ENCODE measurements at regions not wholly inside any gene's neighbourhood (a gene's known extent, or its start where the extent isn't known, plus 50 kb on each side); places are given as distances from the start of the nearest gene placed in this dataset.

GRCh38 chr10:123449234-123449962, 216.8 kb upstream of the GPR26 start:
- H3K4me3 ChIP-seq (ENCODE audit: low read length, poor library complexity, severe bottlenecking), result no peak overlapping the region
- no peak overlapping the region for H3K9ac ChIP-seq (ENCODE audit: low read depth, low read length, poor library complexity, severe bottlenecking)
- H3K4me2 ChIP-seq (ENCODE audit: low read depth, low read length, poor library complexity, severe bottlenecking), result no peak overlapping the region
- no peaks in the 10 kb centered on the region; the same call in 1 of the 2 replicates for H3K9me3 ChIP-seq (ENCODE audit: insufficient read depth, low read depth, low read length)
- H2AFZ ChIP-seq (ENCODE audit: low read length), result no peak overlapping the region
- H3K79me2 ChIP-seq (ENCODE audit: insufficient read depth, low read length), result no peaks in the 10 kb centered on the region
- no peaks in the 10 kb centered on the region for H3K36me3 ChIP-seq (ENCODE audit: insufficient read depth, low read length)
- no peaks in the 10 kb centered on the region for H3K4me1 ChIP-seq (ENCODE audit: insufficient read depth, low read length, poor library complexity, severe bottlenecking)
- H3F3A ChIP-seq (ENCODE audit: low read depth), result no peaks in the 10 kb centered on the region
- H3K9me2 ChIP-seq (replicated peaks; ENCODE audit: low read depth, low read length), result no peaks in the 10 kb centered on the region
- H3K27me3 ChIP-seq (ENCODE audit: insufficient read depth, low read length, poor library complexity, severe bottlenecking), result no peaks in the 10 kb centered on the region
- TF ChIP-seq EZH2phosphoT487 (IDR thresholded peaks at IDR 0.05; ENCODE audit: borderline replicate concordance) (no peak), CTCF (conservative IDR thresholded peaks at IDR 0.05; ENCODE audit: low read length) (no peak)
- no peaks in the 10 kb centered on the region for H4K20me1 ChIP-seq (ENCODE audit: insufficient read depth, low read length, poor library complexity, severe bottlenecking)

- H3K4me2 ChIP-seq (ENCODE audit: low read depth, low read length, poor library complexity, severe bottlenecking), result no peak overlapping the region
- no peak for TF ChIP-seq CTCF (conservative IDR thresholded peaks at IDR 0.05; ENCODE audit: low read length)
- no peak for TF ChIP-seq EZH2phosphoT487 (IDR thresholded peaks at IDR 0.05; ENCODE audit: borderline replicate concordance)
Measured at GRCh38 chr10:123450956-123451605, 215.1 kb upstream of the GPR26 start.

GRCh38 chr10:123451618-123452245, 214.4 kb upstream of the GPR26 start:
- no peaks in the 10 kb centered on the region; the same call in 1 of the 2 replicates for H3K9me3 ChIP-seq (ENCODE audit: insufficient read depth, low read depth, low read length)
- no peak overlapping the region for H3K4me2 ChIP-seq (ENCODE audit: low read depth, low read length, poor library complexity, severe bottlenecking)
- no peaks in the 10 kb centered on the region for H3K27me3 ChIP-seq (ENCODE audit: insufficient read depth, low read length, poor library complexity, severe bottlenecking)
- TF ChIP-seq EZH2phosphoT487 (IDR thresholded peaks at IDR 0.05; ENCODE audit: borderline replicate concordance) (no peak), CTCF (conservative IDR thresholded peaks at IDR 0.05; ENCODE audit: low read length) (no peak)
- no peak overlapping the region for H2AFZ ChIP-seq (ENCODE audit: low read length)
- H3K79me2 ChIP-seq (ENCODE audit: insufficient read depth, low read length), result no peaks in the 10 kb centered on the region
- H3F3A ChIP-seq (ENCODE audit: low read depth), result no peaks in the 10 kb centered on the region
- no peaks in the 10 kb centered on the region for H3K36me3 ChIP-seq (ENCODE audit: insufficient read depth, low read length)
- H3K4me1 ChIP-seq (ENCODE audit: insufficient read depth, low read length, poor library complexity, severe bottlenecking), result no peaks in the 10 kb centered on the region
- H4K20me1 ChIP-seq (ENCODE audit: insufficient read depth, low read length, poor library complexity, severe bottlenecking), result no peaks in the 10 kb centered on the region
- no peak overlapping the region for H3K9ac ChIP-seq (ENCODE audit: low read depth, low read length, poor library complexity, severe bottlenecking)
- no peaks in the 10 kb centered on the region for H3K9me2 ChIP-seq (replicated peaks; ENCODE audit: low read depth, low read length)
- H3K4me3 ChIP-seq (ENCODE audit: low read length, poor library complexity, severe bottlenecking), result no peak overlapping the region

More at GRCh38 chr10:123450956-123451605, 215.1 kb upstream of the GPR26 start:
- no peaks in the 10 kb centered on the region for H3K9me2 ChIP-seq (replicated peaks; ENCODE audit: low read depth, low read length)
- no peaks in the 10 kb centered on the region for H3K36me3 ChIP-seq (ENCODE audit: insufficient read depth, low read length)
- H4K20me1 ChIP-seq (ENCODE audit: insufficient read depth, low read length, poor library complexity, severe bottlenecking), result no peaks in the 10 kb centered on the region
- no peaks in the 10 kb centered on the region for H3K27me3 ChIP-seq (ENCODE audit: insufficient read depth, low read length, poor library complexity, severe bottlenecking)
- H3K4me3 ChIP-seq (ENCODE audit: low read length, poor library complexity, severe bottlenecking), result no peak overlapping the region
- H3K79me2 ChIP-seq (ENCODE audit: insufficient read depth, low read length), result no peaks in the 10 kb centered on the region
- H3K9ac ChIP-seq (ENCODE audit: low read depth, low read length, poor library complexity, severe bottlenecking), result no peak overlapping the region
- H3F3A ChIP-seq (ENCODE audit: low read depth), result no peaks in the 10 kb centered on the region
- H3K9me3 ChIP-seq (ENCODE audit: insufficient read depth, low read depth, low read length), result no peaks in the 10 kb centered on the region; the same call in 1 of the 2 replicates
- no peak overlapping the region for H2AFZ ChIP-seq (ENCODE audit: low read length)
- H3K4me1 ChIP-seq (ENCODE audit: insufficient read depth, low read length, poor library complexity, severe bottlenecking), result no peaks in the 10 kb centered on the region
